ENCODE measurements at regions not wholly inside any gene's neighbourhood (a gene's known extent, or its start where the extent isn't known, plus 50 kb on each side); places are given as distances from the start of the nearest gene placed in this dataset.

GRCh38 chr20:63134201-63134612 lies 81.7 kb downstream of the YTHDF1 start:
- no peak for DNase-seq
- no peak overlapping the region for H3K4me3 Mint-ChIP-seq
- ChIA-PET CTCF (no interaction called here), POLR2A (no interaction called here)
- no peak for ATAC-seq (ENCODE audit: low read depth)
- no peaks in the 10 kb centered on the region for H3K9me3 Mint-ChIP-seq
- TF ChIP-seq, protein P1, sequence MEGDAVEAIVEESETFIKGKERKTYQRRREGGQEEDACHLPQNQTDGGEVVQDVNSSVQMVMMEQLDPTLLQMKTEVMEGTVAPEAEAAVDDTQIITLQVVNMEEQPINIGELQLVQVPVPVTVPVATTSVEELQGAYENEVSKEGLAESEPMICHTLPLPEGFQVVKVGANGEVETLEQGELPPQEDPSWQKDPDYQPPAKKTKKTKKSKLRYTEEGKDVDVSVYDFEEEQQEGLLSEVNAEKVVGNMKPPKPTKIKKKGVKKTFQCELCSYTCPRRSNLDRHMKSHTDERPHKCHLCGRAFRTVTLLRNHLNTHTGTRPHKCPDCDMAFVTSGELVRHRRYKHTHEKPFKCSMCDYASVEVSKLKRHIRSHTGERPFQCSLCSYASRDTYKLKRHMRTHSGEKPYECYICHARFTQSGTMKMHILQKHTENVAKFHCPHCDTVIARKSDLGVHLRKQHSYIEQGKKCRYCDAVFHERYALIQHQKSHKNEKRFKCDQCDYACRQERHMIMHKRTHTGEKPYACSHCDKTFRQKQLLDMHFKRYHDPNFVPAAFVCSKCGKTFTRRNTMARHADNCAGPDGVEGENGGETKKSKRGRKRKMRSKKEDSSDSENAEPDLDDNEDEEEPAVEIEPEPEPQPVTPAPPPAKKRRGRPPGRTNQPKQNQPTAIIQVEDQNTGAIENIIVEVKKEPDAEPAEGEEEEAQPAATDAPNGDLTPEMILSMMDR (IDR thresholded peaks at IDR 0.05): no peak
- H3K27ac Mint-ChIP-seq: no peak overlapping the region
- no peaks in the 10 kb centered on the region for H3K4me1 Mint-ChIP-seq
- peaks cover 16% of the 10 kb centered on the region for H3K27me3 Mint-ChIP-seq
- intact Hi-C loops (cut with micrococcal nuclease): no loop called here
- no peaks in the 10 kb centered on the region for H3K36me3 Mint-ChIP-seq (ENCODE audit: low read depth)

DNA sequence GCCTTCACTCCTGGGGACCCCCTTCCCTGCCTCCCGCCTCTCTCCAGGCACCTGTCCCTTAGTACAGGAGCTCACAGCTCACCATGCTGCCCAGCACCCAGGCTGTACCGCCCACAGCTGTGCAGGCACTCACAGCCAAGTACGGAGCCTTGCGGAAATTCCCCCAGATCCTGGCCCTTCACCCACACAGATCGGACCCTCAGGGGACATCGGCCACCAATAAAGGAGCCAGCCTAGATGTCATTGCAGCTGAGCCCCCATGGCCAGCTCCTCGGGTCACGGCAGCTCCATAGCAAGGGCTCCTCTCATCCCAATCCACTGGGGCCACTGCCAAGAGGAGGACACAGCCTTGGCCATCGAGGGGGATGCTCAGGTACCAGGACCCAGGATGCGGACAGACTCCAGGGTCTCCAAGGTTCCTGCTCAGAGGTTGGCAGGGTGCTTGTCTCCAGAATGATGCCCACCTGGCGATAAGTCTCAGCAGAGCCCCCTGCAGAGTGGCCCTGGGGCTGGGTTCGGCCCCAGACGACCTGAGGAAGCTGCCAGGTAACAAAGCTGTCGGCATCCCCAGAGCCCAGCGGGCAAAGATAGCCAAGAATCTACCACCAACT lies 82.3 kb downstream of the YTHDF1 start:
- POLR2A ChIA-PET: no interaction called here

GRCh38 chr20:63132715-63133471 lies 83.0 kb downstream of the YTHDF1 start:
- no peaks in the 10 kb centered on the region for H3K4me1 Mint-ChIP-seq
- intact Hi-C loops (cut with micrococcal nuclease): no loop called here
- no peak overlapping the region for H3K4me3 Mint-ChIP-seq
- TF ChIP-seq, protein P1 (IDR thresholded peaks at IDR 0.05): no peak
- ATAC-seq (ENCODE audit: low read depth) (no peak), DNase-seq (no peak)
- ChIA-PET POLR2A (no interaction called here), CTCF (no interaction called here)
- H3K9me3 Mint-ChIP-seq: no peaks in the 10 kb centered on the region
- H3K36me3 Mint-ChIP-seq (ENCODE audit: low read depth): no peaks in the 10 kb centered on the region
- peaks cover 20% of the 10 kb centered on the region for H3K27me3 Mint-ChIP-seq
- H3K27ac Mint-ChIP-seq: no peak overlapping the region

More for the DNA sequence above, 82.3 kb downstream of the YTHDF1 start:
- H3K27me3 Mint-ChIP-seq: peaks cover 20% of the 10 kb centered on the region
- no peak overlapping the region for H3K4me3 Mint-ChIP-seq
- H3K9me3 Mint-ChIP-seq: no peaks in the 10 kb centered on the region
- TF ChIP-seq, protein P1 (IDR thresholded peaks at IDR 0.05): no peak
- intact Hi-C loops (cut with micrococcal nuclease): no loop called here
- DNase-seq (no peak), ATAC-seq (ENCODE audit: low read depth) (no peak)
- H3K4me1 Mint-ChIP-seq: no peaks in the 10 kb centered on the region
- no peak overlapping the region for H3K27ac Mint-ChIP-seq
- CTCF ChIA-PET: no interaction called here
- no peaks in the 10 kb centered on the region for H3K36me3 Mint-ChIP-seq (ENCODE audit: low read depth)

DNA sequence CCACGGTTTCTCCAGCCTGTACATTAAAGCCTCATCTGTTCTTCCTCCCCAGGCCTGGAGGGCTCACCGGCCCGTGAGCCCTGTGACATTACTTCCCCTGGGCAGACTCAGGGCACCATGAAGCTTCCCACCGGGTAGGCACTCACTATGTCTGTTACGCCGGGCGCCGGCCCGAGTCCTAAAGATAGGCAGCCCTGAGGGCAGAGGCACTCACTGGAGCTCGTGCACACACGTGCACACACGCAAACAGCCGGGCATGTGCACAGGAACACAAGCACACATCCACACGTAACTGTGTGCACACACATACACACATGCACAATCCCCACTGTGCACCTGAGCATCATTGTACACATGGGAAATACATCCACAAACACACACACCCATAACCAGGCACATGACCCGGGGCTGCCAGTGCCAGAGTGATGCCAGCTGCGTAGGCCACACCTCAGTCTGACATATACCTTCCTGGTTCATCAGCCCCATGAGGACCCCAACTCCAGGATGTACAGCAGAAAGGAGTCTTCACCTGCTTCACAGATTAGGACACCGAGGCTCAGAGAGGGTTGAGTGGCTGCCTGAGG lies 83.7 kb downstream of the YTHDF1 start:
- Mint-ChIP-seq H3K4me3 (no peak overlapping the region), H3K36me3 (ENCODE audit: low read depth) (no peaks in the 10 kb centered on the region), H3K4me1 (no peaks in the 10 kb centered on the region), H3K9me3 (no peaks in the 10 kb centered on the region), H3K27ac (no peak overlapping the region), H3K27me3 (peaks cover 20% of the 10 kb centered on the region)
- DNase-seq: no peak
- POLR2A ChIA-PET: no interaction called here
- no peak for ATAC-seq (ENCODE audit: low read depth)
- CTCF ChIA-PET: no interaction called here
- intact Hi-C loops (cut with micrococcal nuclease): no loop called here
- TF ChIP-seq, protein P1 (IDR thresholded peaks at IDR 0.05): no peak
